SU-DHL-6 (cell line): ENCODE measurements at regions not wholly inside any gene's neighbourhood (a gene's known extent, or its start where the extent isn't known, plus 50 kb on each side); places are given as distances from the start of the nearest gene placed in this dataset.

Experiments
- H2AFZ ChIP-seq: fragments of 200-600 bp; sonication (generic); 2 replicates; pipeline ENCODE4 v1.6.1; 2014; ENCODE audit warnings: low read depth, mild to moderate bottlenecking, moderate library complexity, mixed read lengths, antibody characterized with exemption, low read length; ENCODE audit not compliant: severe bottlenecking
- H3F3A ChIP-seq: fragments of 200-600 bp; shearing (Covaris generic); 2 replicates; pipeline ENCODE4 v1.6.0; 2016; ENCODE audit warnings: antibody characterized with exemption, mild to moderate bottlenecking; ENCODE audit not compliant: insufficient read depth
- H3K27ac ChIP-seq: fragments of 200-600 bp; sonication (generic); 2 replicates; pipeline ENCODE4 v1.5.1; 2016; ENCODE audit warnings: low read depth, mild to moderate bottlenecking, low read length, moderate library complexity, mixed read lengths
- H3K27me3 ChIP-seq: fragments of 200-600 bp; sonication (generic), shearing (Covaris generic); 2 replicates; pipeline ENCODE4 v1.6.0; 2014; ENCODE audit warnings: mild to moderate bottlenecking, low read length
- H3K36me3 ChIP-seq: fragments of 200-600 bp; sonication (generic); 2 replicates; pipeline ENCODE4 v1.6.1; 2014; ENCODE audit warnings: mild to moderate bottlenecking, low read length, mixed read lengths
- H3K4me2 ChIP-seq: fragments of 300-600, 200-600 bp; shearing (Covaris generic), sonication (generic); 2 replicates; pipeline ENCODE4 v1.6.0; 2014; ENCODE audit warnings: low read length, low read depth, mild to moderate bottlenecking; ENCODE audit not compliant: poor library complexity, severe bottlenecking
- H3K4me3 ChIP-seq: fragments of 200-600 bp; sonication (generic); 2 replicates; pipeline ENCODE4 v1.5.1; 2014; ENCODE audit warnings: antibody characterized with exemption, low read length, mild to moderate bottlenecking, mixed read lengths; ENCODE audit not compliant: insufficient read depth, poor library complexity, severe bottlenecking
- H3K79me2 ChIP-seq: fragments of 200-600 bp; sonication (generic); 2 replicates; pipeline ENCODE4 v1.6.1; 2014; ENCODE audit warnings: mild to moderate bottlenecking, low read length, moderate library complexity; ENCODE audit not compliant: insufficient read depth
- H3K9ac ChIP-seq: fragments of 200-600 bp; sonication (generic); 2 replicates; pipeline ENCODE4 v1.7.0; 2014; ENCODE audit warnings: mild to moderate bottlenecking, low read length
- H3K9me2 ChIP-seq: fragments of 200-600 bp; sonication (generic); replicated peaks from 2 replicates; pipeline ENCODE4 v1.6.1; 2014; ENCODE audit warnings: low read length; ENCODE audit not compliant: insufficient read depth
- H3K9me3 ChIP-seq: fragments of 200-600 bp; sonication (generic); 2 replicates; pipeline ENCODE4 v1.6.1; 2014; ENCODE audit warnings: low read length, mixed read lengths; ENCODE audit not compliant: insufficient read depth
- H4K20me1 ChIP-seq: fragments of 200-600 bp; sonication (generic); 2 replicates; pipeline ENCODE4 v1.6.1; 2014; ENCODE audit warnings: low read depth, mild to moderate bottlenecking, antibody characterized with exemption, low read length, moderate library complexity, mixed read lengths
- EZH2phosphoT487 ChIP-seq: fragments of 200-600 bp; sonication (generic), shearing (Covaris generic); conservative IDR thresholded peaks from 2 replicates; pipeline ENCODE4 v1.6.1; 2018; ENCODE audit warnings: mild to moderate bottlenecking, antibody characterized with exemption, low read length, moderate library complexity, mixed read lengths
- TF ChIP-seq, protein P1 (sequence below): fragments of 200-600 bp; sonication (generic); IDR thresholded peaks from one replicate; pipeline ENCODE4 v1.5.1; 2017; ENCODE audit warnings: antibody characterized with exemption, mild to moderate bottlenecking, low read length, moderate library complexity; ENCODE audit not compliant: insufficient read depth, poor library complexity, severe bottlenecking

DNA sequence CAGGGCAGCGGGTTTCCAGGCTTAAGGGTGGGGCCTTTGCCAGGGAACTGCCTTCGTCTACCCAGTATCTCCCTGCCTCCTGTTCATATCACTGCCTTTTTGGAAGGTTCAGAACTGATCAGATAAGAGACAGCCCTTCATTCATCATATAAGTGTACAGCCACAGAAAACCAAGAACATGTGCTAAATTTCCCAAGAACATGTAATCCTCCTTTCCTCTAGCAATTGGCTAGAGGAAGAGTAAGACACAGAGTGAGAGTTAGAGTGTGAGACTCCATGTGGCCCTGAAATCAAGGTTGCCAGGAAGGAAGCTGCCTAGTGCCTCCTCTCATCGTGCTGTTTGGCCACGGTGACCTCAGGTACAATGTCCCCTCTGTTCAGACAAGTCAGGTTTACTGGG is 770.9 kb downstream of the TNS3 start:
- no peak overlapping the region for H3K4me2 ChIP-seq
- no peaks in the 10 kb centered on the region for H3K9me3 ChIP-seq
- H3K79me2 ChIP-seq, result no peaks in the 10 kb centered on the region
- H3K9me2 ChIP-seq, result no peaks in the 10 kb centered on the region
- TF ChIP-seq, protein P1, sequence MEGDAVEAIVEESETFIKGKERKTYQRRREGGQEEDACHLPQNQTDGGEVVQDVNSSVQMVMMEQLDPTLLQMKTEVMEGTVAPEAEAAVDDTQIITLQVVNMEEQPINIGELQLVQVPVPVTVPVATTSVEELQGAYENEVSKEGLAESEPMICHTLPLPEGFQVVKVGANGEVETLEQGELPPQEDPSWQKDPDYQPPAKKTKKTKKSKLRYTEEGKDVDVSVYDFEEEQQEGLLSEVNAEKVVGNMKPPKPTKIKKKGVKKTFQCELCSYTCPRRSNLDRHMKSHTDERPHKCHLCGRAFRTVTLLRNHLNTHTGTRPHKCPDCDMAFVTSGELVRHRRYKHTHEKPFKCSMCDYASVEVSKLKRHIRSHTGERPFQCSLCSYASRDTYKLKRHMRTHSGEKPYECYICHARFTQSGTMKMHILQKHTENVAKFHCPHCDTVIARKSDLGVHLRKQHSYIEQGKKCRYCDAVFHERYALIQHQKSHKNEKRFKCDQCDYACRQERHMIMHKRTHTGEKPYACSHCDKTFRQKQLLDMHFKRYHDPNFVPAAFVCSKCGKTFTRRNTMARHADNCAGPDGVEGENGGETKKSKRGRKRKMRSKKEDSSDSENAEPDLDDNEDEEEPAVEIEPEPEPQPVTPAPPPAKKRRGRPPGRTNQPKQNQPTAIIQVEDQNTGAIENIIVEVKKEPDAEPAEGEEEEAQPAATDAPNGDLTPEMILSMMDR, result no peak
- TF ChIP-seq EZH2phosphoT487, result no peak
- H3F3A ChIP-seq, result no peaks in the 10 kb centered on the region
- H3K36me3 ChIP-seq, result no peaks in the 10 kb centered on the region
- no peaks in the 10 kb centered on the region for H4K20me1 ChIP-seq
- no peak overlapping the region for H3K9ac ChIP-seq
- H3K27me3 ChIP-seq, result no peaks in the 10 kb centered on the region
- H2AFZ ChIP-seq, result no peak overlapping the region
- H3K4me3 ChIP-seq, result no peak overlapping the region
- H3K27ac ChIP-seq, result no peak overlapping the region

DNA sequence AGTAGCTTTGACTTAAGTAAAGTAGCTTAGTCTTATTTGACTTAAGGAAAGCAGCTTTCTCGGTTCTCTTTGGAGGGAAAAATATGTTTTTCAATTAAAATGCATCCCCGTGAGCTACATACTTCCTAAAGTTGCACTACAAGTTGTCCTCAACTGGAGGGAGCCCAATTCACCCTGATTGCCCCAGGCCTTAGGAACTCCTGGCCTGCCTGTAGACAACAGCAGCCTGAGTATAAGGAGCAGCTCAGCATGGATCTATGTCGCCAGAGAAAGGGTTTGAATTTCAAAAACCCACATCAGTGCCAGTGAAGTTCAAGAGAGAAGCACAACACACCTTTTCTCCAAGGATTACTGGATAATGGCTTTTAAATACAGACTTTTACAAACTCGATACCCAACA is 772.0 kb downstream of the TNS3 start:
- Histone ChIP-seq H3K36me3 (no peaks in the 10 kb centered on the region), H3K27me3 (no peaks in the 10 kb centered on the region), H3K9ac (no peak overlapping the region), H3K4me2 (no peak overlapping the region), H3K9me2 (no peaks in the 10 kb centered on the region), H3K4me3 (no peak overlapping the region), H3K9me3 (no peaks in the 10 kb centered on the region), H3K79me2 (no peaks in the 10 kb centered on the region), H3F3A (no peaks in the 10 kb centered on the region), H4K20me1 (no peaks in the 10 kb centered on the region), H2AFZ (no peak overlapping the region), H3K27ac (no peak overlapping the region)
- TF ChIP-seq, protein P1, result no peak
- no peak for TF ChIP-seq EZH2phosphoT487

DNA sequence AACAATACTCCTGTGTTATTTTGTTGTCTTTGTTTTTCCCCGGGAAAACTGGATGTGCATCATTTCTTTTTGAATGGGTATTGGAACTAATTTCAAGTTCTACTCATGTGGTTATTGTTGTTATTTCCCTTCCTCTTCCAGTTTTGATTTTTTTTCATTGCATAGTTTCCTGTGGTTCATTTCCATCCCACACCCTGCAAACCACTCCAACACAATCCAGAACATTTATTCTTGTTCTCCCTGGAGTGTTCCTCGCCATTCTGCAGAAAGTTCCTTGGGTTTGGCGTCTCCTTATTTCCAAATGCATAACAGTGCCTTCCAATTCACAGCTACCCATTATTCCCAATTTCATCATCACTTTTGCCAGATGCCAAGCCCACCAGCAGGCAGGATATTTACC is 775.1 kb downstream of the TNS3 start:
- no peak for TF ChIP-seq EZH2phosphoT487
- TF ChIP-seq, protein P1, result no peak
- Histone ChIP-seq H3K9me3 (no peaks in the 10 kb centered on the region), H3F3A (no peaks in the 10 kb centered on the region), H3K4me2 (no peak overlapping the region), H3K27me3 (no peaks in the 10 kb centered on the region), H4K20me1 (no peaks in the 10 kb centered on the region), H2AFZ (no peak overlapping the region), H3K9me2 (no peaks in the 10 kb centered on the region), H3K79me2 (no peaks in the 10 kb centered on the region), H3K27ac (no peak overlapping the region), H3K36me3 (no peaks in the 10 kb centered on the region), H3K4me3 (no peak overlapping the region), H3K9ac (no peak overlapping the region)

DNA sequence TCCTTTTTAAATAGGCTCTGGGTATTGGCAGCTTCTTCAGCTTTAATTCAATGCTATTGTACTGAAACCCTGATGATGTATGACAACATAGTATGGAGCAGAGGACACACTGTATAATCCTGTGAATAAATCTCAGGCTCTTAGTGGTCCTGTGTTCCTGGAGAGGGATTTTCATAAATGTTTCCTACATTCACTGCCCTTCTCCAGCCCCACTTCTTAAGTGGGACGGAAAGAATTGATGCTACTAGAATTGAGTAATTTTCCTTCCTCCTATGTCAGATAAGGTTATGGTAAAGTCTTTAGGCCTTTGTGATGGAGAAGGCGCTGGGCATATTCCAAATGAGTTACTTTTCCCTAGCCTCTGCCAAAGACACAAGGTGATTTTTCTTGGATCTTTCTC is 779.4 kb downstream of the TNS3 start:
- Histone ChIP-seq H3K27me3 (no peaks in the 10 kb centered on the region), H3K9me3 (no peaks in the 10 kb centered on the region), H3K4me3 (no peak overlapping the region), H2AFZ (no peak overlapping the region), H4K20me1 (no peaks in the 10 kb centered on the region), H3K9ac (no peak overlapping the region), H3K9me2 (no peaks in the 10 kb centered on the region), H3F3A (no peaks in the 10 kb centered on the region), H3K4me2 (no peak overlapping the region), H3K79me2 (no peaks in the 10 kb centered on the region), H3K36me3 (no peaks in the 10 kb centered on the region), H3K27ac (no peak overlapping the region)
- TF ChIP-seq, protein P1, result no peak
- TF ChIP-seq EZH2phosphoT487, result no peak
